ENCODE measurements at regions not wholly inside any gene's neighbourhood (a gene's known extent, or its start where the extent isn't known, plus 50 kb on each side); places are given as distances from the start of the nearest gene placed in this dataset.

DNA sequence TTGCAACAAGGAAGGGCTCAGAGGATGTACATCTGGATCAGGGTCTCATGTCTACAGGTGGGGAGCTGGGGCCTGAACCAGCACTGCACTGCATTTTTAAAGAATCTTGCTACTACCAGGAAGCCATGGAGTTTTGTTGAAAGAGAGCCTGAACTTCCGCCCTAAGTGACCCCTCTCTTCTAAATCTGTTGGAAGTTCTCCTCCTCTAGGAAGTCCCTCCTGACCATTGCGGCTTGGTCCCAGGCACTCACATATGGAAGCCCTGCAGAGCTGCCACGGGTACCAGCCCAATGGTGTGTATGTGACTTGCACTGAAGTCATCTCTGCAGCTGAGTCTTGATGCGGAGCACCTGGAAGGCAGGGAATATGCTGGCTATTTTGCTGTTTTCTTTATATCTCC lies 192.0 kb upstream of the GALNT2 start:
- TF ChIP-seq EZH2 (IDR thresholded peaks at IDR 0.05; ENCODE audit: insufficient read depth, poor library complexity, severe bottlenecking) = no peak
- no peak for TF ChIP-seq EZH2phosphoT487 (IDR thresholded peaks at IDR 0.05; ENCODE audit: insufficient read depth, low read depth)

All from GM23248 (cell line).